GM12872 (cell line): ENCODE measurements at regions not wholly inside any gene's neighbourhood (a gene's known extent, or its start where the extent isn't known, plus 50 kb on each side); places are given as distances from the start of the nearest gene placed in this dataset.

Source experiments
- TF ChIP-seq, protein P1 (sequence below): IDR thresholded peaks from 3 replicates; pipeline ENCODE4 v1.5.1; 2011; ENCODE audit warnings: low read depth, mild to moderate bottlenecking, low read length, moderate library complexity; ENCODE audit not compliant: insufficient read depth

DNA sequence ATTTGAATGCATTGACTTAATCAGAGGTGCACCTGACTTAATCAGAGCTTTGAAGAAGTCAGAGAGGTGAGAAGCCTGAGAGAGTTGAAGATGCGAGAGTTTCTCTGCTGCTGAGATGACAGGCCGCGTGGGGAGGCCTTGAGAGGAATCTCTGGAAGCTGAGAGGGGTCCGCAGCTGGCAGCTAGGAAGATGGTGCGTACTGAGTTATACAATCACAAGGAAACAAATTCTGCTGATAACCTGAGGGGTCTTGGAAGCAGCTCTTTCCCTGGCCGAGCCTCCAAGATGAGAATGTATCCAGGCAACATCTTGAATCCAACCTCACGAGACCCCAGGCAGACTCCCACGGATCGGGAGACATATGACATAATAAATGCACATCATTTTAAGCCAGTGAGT lies 91.7 kb downstream of the SPATA31A6 start:
- TF ChIP-seq, protein P1, sequence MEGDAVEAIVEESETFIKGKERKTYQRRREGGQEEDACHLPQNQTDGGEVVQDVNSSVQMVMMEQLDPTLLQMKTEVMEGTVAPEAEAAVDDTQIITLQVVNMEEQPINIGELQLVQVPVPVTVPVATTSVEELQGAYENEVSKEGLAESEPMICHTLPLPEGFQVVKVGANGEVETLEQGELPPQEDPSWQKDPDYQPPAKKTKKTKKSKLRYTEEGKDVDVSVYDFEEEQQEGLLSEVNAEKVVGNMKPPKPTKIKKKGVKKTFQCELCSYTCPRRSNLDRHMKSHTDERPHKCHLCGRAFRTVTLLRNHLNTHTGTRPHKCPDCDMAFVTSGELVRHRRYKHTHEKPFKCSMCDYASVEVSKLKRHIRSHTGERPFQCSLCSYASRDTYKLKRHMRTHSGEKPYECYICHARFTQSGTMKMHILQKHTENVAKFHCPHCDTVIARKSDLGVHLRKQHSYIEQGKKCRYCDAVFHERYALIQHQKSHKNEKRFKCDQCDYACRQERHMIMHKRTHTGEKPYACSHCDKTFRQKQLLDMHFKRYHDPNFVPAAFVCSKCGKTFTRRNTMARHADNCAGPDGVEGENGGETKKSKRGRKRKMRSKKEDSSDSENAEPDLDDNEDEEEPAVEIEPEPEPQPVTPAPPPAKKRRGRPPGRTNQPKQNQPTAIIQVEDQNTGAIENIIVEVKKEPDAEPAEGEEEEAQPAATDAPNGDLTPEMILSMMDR: no peak

DNA sequence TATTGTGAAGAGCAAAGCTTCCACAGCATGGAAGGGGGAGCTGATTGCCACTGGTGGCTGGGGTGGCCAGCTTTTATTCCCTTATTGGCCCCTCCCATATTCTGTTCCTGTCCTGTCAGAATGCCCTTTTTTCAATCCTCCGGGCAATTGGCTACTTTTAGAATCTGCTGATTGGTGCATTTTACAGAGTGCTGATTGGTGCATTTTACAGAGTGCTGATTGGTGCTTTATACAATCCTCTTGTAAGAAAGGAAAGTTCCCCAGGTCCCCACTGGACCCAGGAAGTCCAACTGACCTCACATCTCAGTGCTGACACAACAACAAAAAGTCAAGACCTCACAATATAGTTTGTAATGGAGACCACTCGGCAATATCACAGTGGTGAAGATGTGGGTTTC lies 195.0 kb downstream of the SPATA31A6 start:
- TF ChIP-seq, protein P1: no peak

DNA sequence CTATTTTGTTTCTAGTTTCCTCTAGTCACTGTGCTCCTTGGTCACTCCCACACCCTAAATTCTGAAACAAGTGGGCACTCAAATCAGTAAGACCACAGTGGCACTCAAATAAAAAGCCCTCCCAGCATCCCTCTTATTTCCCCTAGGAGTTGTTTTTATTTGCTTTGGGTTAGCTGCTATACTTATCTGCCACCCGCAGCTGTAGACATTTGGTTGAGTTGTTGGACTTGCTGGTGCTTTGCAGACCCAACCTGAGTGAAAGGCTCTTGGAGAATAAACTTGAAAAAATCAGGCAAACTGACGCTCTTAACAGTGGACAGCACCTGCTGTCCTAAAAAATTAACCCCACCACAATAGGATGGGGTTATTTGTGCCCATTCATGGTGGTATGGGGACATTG lies 203.0 kb downstream of the SPATA31A6 start:
- TF ChIP-seq, protein P1: no peak

DNA sequence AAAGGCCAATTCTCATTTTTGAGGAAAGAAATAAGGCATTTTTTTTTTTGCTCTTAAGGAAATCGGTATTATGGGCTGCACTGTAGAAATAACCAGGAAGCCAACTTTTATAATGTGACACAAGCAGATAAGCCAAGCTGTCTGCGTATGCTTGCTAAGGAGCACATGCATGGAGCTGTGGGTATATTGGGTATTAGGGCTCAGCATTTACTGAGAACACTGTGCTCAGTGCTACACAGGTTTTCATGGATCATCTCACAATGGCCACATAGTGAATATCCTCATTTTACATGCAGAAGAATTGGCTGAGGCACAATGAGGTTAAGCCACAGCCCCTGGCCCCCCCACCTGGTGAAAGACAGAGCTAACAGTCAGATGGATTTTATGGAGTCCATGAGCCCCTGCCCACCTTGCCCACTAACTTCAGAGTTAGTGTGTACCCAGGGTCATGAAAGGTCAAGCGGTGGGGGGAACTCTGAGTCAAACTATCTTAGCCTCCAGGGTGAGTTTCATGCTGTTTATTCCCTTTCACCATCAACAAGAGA lies 204.8 kb downstream of the SPATA31A6 start:
- TF ChIP-seq, protein P1: no peak

DNA sequence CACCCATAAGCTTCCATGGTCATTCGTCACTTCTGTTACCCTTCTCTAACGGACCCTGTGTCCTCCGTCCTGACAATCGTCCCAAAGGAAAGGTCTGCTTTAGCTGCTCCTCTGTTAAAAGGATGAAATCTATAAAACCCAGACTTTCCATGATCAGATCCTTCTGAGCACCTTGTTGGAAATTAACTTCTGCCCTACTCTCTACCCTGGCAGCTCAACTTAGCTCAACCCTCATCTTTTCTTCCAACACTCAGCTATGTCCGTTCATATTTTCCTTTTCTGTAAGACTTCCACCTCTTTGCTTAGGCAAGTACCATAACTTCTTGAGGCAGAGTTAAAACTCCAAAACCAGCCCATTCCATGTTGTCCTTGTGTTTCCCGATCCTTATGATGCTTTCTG lies 205.4 kb downstream of the SPATA31A6 start:
- TF ChIP-seq, protein P1: no peak

DNA sequence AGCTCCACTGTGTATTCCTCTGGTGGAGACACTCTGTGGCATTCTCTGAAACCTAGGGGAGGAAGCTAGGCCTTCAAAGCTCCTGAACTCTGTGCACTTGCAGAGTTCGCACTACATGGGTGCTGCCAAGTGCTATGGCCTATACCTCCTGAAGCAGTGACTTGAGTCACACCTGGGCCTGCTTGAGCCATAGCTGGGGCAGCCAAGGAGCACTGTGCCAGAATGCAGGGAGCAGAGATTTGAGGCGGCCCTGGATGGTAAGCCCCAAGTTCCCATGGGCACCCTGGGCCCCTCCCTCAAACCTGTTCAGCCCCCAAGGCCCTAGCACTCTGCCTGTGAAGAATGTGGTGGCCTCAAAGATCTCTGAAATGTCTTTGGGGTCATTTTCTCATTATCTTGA lies 212.9 kb downstream of the SPATA31A6 start:
- TF ChIP-seq, protein P1: no peak

DNA sequence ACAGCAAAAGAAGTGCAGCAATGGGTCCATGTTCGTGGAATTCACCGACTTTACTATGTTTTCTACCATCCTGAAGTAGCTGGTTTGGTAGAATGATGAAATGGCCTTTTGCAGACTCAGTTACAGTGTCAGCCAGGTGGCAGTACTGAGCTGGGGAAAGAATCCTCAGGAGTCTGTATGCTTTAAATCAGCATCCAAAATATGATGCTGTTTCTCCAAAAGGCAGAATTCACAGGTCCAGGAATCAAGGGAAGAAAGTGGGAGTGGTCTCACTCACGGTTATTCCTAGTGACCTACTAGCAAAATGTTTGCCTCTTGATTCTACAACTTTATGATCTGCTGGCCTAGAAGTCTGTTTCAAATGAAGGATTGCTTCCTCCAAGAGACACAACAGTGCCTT lies 287.1 kb downstream of the SPATA31A6 start:
- TF ChIP-seq, protein P1: peak; percentile 59

DNA sequence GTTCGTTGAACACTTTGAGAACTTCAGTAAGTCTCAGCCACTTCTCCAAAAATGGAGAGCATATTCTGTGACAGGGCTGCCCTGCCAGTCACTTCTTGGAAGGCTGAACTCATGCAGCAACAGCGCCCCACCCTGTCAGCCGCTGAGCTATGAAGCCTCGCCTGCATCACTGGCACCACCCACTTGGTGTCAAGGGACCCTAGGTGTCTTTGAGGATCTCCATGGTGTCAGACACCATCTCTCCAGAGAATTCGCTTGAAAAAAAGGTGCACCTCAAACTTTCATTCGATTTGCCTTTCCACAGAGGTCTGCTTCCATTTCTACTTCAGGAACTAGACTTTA lies 351.5 kb downstream of the SPATA31A6 start:
- TF ChIP-seq, protein P1: 0 out of 3 replicates have a peak, but pooled peaks have one; percentile 16
